ENCODE measurements at regions not wholly inside any gene's neighbourhood (a gene's known extent, or its start where the extent isn't known, plus 50 kb on each side); places are given as distances from the start of the nearest gene placed in this dataset.

- BruUV-seq (replicated peaks), result no TSS peak
- intact Hi-C loops (cut with micrococcal nuclease; ENCODE audit: unreplicated experiment), result no loop called here
- H3K4me1 ChIP-seq (ENCODE audit: insufficient read depth, low read length, poor library complexity, severe bottlenecking), result no peaks in the 10 kb centered on the region
- ChIA-PET CTCF (no interaction called here), POLR2A (ENCODE audit: low non-redundant PET) (no interaction called here)
- H3K36me3 ChIP-seq (ENCODE audit: insufficient read depth, low read length, poor library complexity, severe bottlenecking), result no peaks in the 10 kb centered on the region
- TF ChIP-seq EZH2 (IDR thresholded peaks at IDR 0.05; ENCODE audit: borderline replicate concordance, low read depth, low read length, poor library complexity, severe bottlenecking) (no peak), CTCF (conservative IDR thresholded peaks at IDR 0.05; ENCODE audit: low read depth, low read length) (no peak)
- H3K27me3 ChIP-seq (replicated peaks; ENCODE audit: insufficient read depth, low read depth, low read length, poor library complexity), result peaks cover 3% of the 10 kb centered on the region
- no peaks in the 10 kb centered on the region for H3K9me3 ChIP-seq (ENCODE audit: low read depth, low read length, poor library complexity, severe bottlenecking)
- no peak overlapping the region for H3K27ac ChIP-seq (ENCODE audit: low read depth, low read length, poor library complexity, severe bottlenecking)
- no peak for DNase-seq (ENCODE audit: low spot score)
- no peak overlapping the region for H3K4me3 ChIP-seq (ENCODE audit: low read depth, low read length, poor library complexity, severe bottlenecking)
Measured at GRCh38 chr14:49527221-49527620, 59.0 kb downstream of the RPS29 start.

GRCh38 chr14:49526101-49526500 is 60.1 kb downstream of the RPS29 start:
- Histone ChIP-seq H3K9me3 (ENCODE audit: low read depth, low read length, poor library complexity, severe bottlenecking) (no peaks in the 10 kb centered on the region), H3K27ac (ENCODE audit: low read depth, low read length, poor library complexity, severe bottlenecking) (no peak overlapping the region), H3K27me3 (replicated peaks; ENCODE audit: insufficient read depth, low read depth, low read length, poor library complexity) (peaks cover 3% of the 10 kb centered on the region), H3K4me1 (ENCODE audit: insufficient read depth, low read length, poor library complexity, severe bottlenecking) (no peaks in the 10 kb centered on the region), H3K36me3 (ENCODE audit: insufficient read depth, low read length, poor library complexity, severe bottlenecking) (no peaks in the 10 kb centered on the region), H3K4me3 (ENCODE audit: low read depth, low read length, poor library complexity, severe bottlenecking) (no peak overlapping the region)
- no peak for DNase-seq (ENCODE audit: low spot score)
- POLR2A ChIA-PET (ENCODE audit: low non-redundant PET), result no interaction called here
- no TSS peak for BruUV-seq (replicated peaks)
- CTCF ChIA-PET, result no interaction called here
- intact Hi-C loops (cut with micrococcal nuclease; ENCODE audit: unreplicated experiment), result no loop called here
- TF ChIP-seq EZH2 (IDR thresholded peaks at IDR 0.05; ENCODE audit: borderline replicate concordance, low read depth, low read length, poor library complexity, severe bottlenecking), result no peak
- TF ChIP-seq CTCF (conservative IDR thresholded peaks at IDR 0.05; ENCODE audit: low read depth, low read length), result no peak

GRCh38 chr14:49516286-49516685 is 69.9 kb downstream of the RPS29 start:
- Histone ChIP-seq H3K9me3 (ENCODE audit: low read depth, low read length, poor library complexity, severe bottlenecking) (no peaks in the 10 kb centered on the region), H3K4me1 (ENCODE audit: insufficient read depth, low read length, poor library complexity, severe bottlenecking) (no peaks in the 10 kb centered on the region), H3K27ac (ENCODE audit: low read depth, low read length, poor library complexity, severe bottlenecking) (no peak overlapping the region), H3K36me3 (ENCODE audit: insufficient read depth, low read length, poor library complexity, severe bottlenecking) (no peaks in the 10 kb centered on the region), H3K27me3 (replicated peaks; ENCODE audit: insufficient read depth, low read depth, low read length, poor library complexity) (peaks cover 11% of the 10 kb centered on the region), H3K4me3 (ENCODE audit: low read depth, low read length, poor library complexity, severe bottlenecking) (no peak overlapping the region)
- DNase-seq (ENCODE audit: low spot score), result no peak
- CTCF ChIA-PET, result no interaction called here
- BruUV-seq (replicated peaks), result no TSS peak
- TF ChIP-seq EZH2 (IDR thresholded peaks at IDR 0.05; ENCODE audit: borderline replicate concordance, low read depth, low read length, poor library complexity, severe bottlenecking) (no peak), CTCF (conservative IDR thresholded peaks at IDR 0.05; ENCODE audit: low read depth, low read length) (no peak)
- intact Hi-C loops (cut with micrococcal nuclease; ENCODE audit: unreplicated experiment), result no loop called here
- POLR2A ChIA-PET (ENCODE audit: low non-redundant PET), result no interaction called here
